ENCODE measurements at regions not wholly inside any gene's neighbourhood (a gene's known extent, or its start where the extent isn't known, plus 50 kb on each side); places are given as distances from the start of the nearest gene placed in this dataset.
"Not testable (repeated sequence)": the region's sequence is repeated elsewhere in the genome, so short reads cannot be mapped to it uniquely, and the experiment has no call there.

- DNase-seq (ENCODE audit: low read depth) = peak; percentile 22
- H3K4me3 ChIP-seq (ENCODE audit: low read depth, low read length) = no peak overlapping the region
- TF ChIP-seq CTCF (conservative IDR thresholded peaks at IDR 0.05; ENCODE audit: low read depth, low read length) = no peak
Observed at GRCh38 chr12:9364224-9365176, 156.3 kb upstream of the PZP start.

- DNase-seq (ENCODE audit: low read depth) = no peak
- no peak overlapping the region for H3K4me3 ChIP-seq (ENCODE audit: low read depth, low read length)
- TF ChIP-seq CTCF (conservative IDR thresholded peaks at IDR 0.05; ENCODE audit: low read depth, low read length) = no peak
Observed at GRCh38 chr12:9363145-9363544, 154.9 kb upstream of the PZP start.

GRCh38 chr12:9361879-9362326 is 153.7 kb upstream of the PZP start:
- no peak overlapping the region for H3K4me3 ChIP-seq (ENCODE audit: low read depth, low read length)
- TF ChIP-seq CTCF (conservative IDR thresholded peaks at IDR 0.05; ENCODE audit: low read depth, low read length) = no peak
- DNase-seq (ENCODE audit: low read depth) = no peak

- DNase-seq (ENCODE audit: low read depth); H3K4me3 ChIP-seq (ENCODE audit: low read depth, low read length): not testable (repeated sequence)
Observed at GRCh38 chr12:9354009-9354754, 146.0 kb upstream of the PZP start.

- DNase-seq (ENCODE audit: low read depth) = no peak
- no peak for TF ChIP-seq CTCF (conservative IDR thresholded peaks at IDR 0.05; ENCODE audit: low read depth, low read length)
- H3K4me3 ChIP-seq (ENCODE audit: low read depth, low read length) = no peak overlapping the region
Observed at GRCh38 chr12:9351136-9351535, 142.9 kb upstream of the PZP start.

GRCh38 chr12:9349888-9350885 is 142.0 kb upstream of the PZP start:
- H3K4me3 ChIP-seq (ENCODE audit: low read depth, low read length) = no peak overlapping the region
- no peak for DNase-seq (ENCODE audit: low read depth)
- TF ChIP-seq CTCF (conservative IDR thresholded peaks at IDR 0.05; ENCODE audit: low read depth, low read length) = no peak

Measured in epithelial cell of proximal tubule (primary cell).